ENCODE measurements at regions not wholly inside any gene's neighbourhood (a gene's known extent, or its start where the extent isn't known, plus 50 kb on each side); places are given as distances from the start of the nearest gene placed in this dataset.
A peak's percentile ranks its signal among the peaks of the same experiment; 100 is the strongest.

- DNase-seq: no peak
Observed at GRCh38 chr6:134866563-134866962, 83.3 kb downstream of the ALDH8A1 start.

DNA sequence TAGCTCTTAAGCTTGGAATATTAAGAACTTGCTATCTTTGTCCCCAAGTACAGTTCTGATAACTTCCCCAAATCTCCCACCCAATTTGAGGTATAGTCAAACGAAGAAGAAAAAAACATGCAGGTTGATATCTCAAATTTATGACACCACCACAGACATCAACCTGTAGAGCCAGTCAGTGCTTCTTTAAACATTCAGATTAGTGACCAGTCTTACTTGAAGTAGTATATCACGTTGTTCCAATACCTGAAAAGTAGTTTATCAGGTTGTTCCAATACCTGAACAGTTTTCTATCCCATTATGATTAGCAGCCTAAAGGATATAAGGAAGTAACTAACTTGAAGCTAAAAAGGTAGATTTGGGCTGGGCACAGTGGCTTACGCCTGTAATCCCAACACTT is 85.3 kb downstream of the ALDH8A1 start:
- DNase-seq: no peak

DNA sequence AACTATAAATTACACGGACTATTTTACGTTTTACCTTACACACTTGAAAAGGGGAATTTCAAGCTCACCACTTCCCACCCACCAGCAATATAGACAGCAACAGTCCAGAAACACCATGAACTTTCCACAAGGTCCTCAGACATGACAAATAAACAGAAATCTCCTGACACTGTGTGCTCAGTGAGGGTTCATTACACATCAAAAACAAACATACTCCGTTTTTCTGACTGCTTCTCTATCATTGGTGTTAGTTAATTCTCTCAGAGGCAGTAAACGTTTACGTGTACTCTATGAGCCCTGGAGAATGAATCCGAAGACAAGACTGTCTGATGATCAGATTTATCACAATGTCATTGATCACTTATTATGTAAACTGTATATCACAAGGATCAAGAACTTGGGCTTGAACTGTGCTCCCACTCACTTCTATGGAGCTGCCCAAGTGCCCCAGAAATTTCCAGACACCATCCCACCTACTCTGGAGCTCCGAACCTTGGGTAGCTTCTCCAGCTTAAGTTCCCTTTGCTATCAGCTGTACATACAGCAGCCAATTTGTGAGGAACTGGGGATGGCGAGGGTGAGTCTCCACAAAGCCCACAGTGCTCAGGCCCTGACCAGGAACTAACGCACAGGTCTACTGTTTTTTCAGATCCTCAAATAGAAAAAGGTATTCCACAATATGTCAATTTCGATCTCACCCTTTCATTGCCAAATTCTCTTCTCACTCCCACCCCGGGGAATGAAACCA is 86.0 kb downstream of the ALDH8A1 start:
- no peak for DNase-seq

- no peak for DNase-seq
Observed at GRCh38 chr6:134854366-134854765, 95.5 kb downstream of the ALDH8A1 start.

DNA sequence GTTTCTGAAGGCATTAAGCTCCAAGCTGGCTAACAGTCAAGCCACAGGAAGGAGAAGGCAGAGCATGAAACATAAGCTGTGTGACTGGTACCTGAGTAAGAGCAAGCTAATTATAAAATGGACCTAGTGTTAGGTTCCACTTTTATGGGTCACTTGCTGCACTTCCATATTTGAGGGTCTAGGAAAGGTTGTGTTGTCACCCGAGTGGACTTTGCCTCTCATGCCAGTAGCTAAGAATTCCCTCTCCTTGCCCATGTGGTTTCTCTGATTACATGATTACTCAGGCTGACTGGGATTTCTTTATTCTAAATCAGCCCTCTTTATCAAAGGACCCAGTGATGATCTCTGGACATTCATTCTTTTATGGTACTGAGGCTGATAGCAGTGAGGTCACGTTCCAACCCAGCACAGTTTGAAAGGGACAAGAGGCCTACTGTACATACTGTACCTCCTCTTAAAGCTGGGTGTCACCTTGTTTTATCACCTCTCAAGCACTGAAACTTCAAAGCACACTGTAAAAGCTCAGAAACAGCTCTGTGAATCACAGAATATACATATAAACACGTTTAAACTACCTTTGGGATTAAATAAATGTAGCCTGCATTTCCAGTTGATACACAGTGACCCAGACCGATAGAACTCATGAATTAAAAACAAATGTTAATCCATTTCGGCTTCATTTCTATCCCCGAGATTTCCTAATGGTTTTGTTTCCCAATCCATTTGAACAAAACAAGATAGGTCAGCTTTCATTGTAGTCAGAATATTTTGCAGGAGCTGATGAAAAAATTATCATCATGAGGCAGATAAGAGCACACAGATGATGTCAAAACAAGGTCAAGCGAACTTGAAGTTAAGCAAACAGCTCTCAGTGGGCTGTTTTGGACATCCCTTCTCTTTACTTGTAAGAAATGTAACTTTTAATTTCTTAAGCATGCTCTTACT is 96.5 kb downstream of the ALDH8A1 start:
- DNase-seq: no peak

DNA sequence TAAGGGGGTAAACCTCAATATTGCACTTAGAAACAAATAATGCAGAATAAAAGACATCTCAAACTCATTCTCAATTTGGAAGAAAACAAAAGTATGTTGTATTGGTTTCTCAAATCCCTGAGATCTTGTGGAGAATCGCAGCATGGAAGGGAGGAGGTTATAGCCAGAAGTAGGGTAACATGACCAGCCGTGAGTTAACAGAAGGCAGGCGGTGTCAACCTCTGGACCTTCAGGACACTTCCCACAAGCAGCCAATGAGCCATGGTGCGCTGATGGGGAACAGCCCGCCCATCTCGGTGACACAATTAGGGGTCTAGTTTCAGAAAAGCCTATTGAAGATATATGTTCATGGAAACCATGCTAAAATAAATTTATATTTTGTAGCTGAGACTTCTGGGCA is 98.4 kb downstream of the ALDH8A1 start:
- DNase-seq: no peak

- DNase-seq: no peak
Observed at GRCh38 chr6:134850721-134851305, 99.1 kb downstream of the ALDH8A1 start.

- DNase-seq: no peak
Observed at GRCh38 chr6:134849920-134850447, 99.9 kb downstream of the ALDH8A1 start.

- DNase-seq: no peak
Observed at GRCh38 chr6:134848076-134848475, 101.8 kb downstream of the ALDH8A1 start.

DNA sequence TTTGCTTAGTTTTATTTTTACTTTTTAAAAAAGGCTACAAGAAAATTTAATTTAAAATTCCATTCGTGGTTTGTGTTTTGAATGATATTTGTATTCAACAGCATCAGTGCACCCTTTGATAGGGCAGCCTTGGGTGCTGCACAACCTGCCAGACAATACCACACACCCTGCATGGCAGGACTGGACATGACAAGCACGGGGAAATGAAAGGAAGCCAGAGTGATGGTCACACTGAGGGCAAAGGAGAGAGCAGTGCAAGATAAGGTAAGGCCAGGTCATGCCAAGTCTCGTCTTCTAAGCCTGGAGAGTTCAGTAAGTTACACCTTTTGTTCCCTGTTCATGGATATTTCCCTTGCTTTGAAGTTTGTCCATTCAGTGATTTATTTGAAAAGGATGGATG is 103.0 kb downstream of the ALDH8A1 start:
- no peak for DNase-seq

DNA sequence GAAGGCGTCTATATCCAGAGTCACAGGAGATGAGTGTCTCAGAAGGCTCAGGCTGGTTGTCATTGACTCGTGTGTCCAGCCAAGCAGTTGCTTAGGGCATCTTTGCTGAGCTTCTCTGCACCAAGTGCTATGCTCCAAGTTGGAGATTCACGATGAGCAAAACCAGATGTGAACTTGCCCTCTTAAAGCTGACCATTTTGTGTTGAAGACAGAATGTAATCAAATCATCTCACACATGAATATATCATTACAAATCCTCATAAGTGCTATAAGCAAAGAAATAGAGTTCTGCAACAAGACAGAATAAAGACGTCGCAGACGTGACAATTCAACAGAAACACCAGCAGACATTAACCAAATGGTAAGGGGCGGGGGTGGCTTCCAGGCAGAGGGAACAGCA is 103.9 kb downstream of the ALDH8A1 start:
- DNase-seq: no peak

DNA sequence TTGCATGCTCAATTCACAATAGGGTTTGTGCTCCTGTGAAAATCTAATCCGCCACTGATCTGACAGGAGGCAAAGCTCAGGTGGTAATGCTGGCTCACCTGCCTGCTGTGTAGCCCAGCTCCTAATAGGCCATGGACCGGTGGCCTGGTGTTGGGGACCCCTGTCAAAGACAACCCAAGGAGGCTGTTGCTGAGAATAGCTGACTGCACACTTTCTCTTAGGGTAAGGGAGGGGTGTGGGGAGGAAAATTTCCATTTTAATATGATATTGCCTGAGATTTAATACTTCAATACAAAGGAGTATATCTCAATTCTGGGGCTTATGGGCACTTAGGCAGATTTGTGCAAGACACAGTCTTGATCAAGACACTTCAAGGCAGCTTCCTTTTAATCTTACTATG is 105.8 kb downstream of the ALDH8A1 start:
- no peak for DNase-seq

GRCh38 chr6:134840086-134840867 is 109.6 kb downstream of the ALDH8A1 start:
- no peak for DNase-seq

- no peak for DNase-seq
Observed at GRCh38 chr6:134835993-134836392, 113.9 kb downstream of the ALDH8A1 start.

- no peak for DNase-seq
Observed at GRCh38 chr6:134830940-134831339, 119.0 kb downstream of the ALDH8A1 start.

- no peak for DNase-seq
Observed at GRCh38 chr6:134830194-134830593, 119.7 kb downstream of the ALDH8A1 start.

DNA sequence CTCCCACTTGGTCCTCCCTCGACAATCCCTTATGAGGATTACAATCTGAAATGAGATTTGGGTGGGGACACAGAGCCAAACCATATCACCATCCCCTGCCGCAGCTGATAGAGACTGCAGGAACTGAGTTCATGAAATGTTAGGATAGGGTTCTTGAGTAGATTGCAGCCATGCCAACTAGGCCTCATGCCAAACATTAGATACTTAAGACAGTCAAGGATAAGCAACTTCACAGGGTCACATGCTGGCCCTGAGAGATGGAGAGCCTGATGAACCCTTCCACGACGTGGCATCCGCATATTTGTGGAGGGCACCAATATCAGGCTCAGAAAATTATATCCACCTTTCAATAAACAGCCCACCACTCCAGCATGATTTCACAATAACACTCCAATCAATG is 121.3 kb downstream of the ALDH8A1 start:
- DNase-seq: no peak

- DNase-seq: no peak
Observed at GRCh38 chr6:134826889-134827737, 122.8 kb downstream of the ALDH8A1 start.

DNA sequence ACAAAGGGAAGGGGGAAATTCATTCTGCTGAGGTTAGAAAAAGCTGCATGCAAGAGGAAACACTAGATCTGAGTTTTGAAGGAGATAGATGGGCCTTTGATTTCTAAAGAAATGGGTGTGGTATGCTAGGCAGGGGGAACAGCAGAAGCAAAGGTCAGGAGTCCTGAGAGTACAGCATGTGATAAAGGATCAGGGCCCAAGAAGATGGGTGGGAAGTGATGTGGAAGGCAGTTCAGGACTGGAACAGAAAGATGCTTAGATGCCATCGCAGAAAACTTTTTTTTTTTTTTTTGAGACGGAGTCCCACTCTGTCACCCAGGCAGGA is 126.2 kb downstream of the ALDH8A1 start:
- DNase-seq: no peak

DNA sequence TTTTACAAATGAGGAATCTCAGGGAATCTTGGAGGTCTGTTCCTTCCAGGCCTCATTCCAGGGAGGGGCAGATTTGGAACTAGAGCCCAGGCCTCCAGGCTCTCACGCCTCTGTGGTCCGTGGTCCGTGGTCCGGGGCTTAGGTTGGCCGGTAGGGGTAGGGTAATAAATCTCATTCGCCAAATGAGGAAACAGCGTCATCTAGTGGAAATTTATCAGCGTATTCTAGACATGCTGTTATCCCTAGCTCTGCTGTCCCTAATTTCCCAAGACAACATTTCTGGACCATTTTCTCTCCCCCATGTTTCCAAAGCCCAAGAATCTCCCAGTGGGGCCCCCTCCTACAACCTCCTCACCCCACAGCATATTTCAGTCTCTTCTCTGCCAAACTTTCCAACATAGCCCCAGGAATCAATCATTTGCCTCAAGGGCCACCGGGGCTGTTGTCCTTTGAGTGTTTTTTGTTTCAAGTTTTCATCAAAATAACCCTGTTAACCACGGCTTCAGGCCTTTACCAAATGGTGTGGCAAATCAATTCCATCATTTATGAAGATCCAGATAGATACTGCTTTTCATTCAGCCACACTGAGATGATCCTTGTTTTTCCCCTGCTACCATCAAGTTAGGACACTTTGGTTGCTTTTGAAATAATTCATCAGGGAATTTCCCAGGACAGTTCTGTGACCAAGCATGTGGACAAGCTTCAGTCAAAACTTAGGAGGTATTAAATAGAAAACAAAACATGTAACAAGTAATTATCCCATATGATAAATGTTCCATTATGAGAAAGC is 126.8 kb downstream of the ALDH8A1 start:
- DNase-seq: peak; percentile 66

Data from 8988T (cell line).